Skeletal muscle cell (primary cell): ENCODE measurements at regions not wholly inside any gene's neighbourhood (a gene's known extent, or its start where the extent isn't known, plus 50 kb on each side); places are given as distances from the start of the nearest gene placed in this dataset.

Experiments
- DNase-seq: peaks from one replicate; pipeline ENCODE4 v3.0.0-alpha.2; 2010; ENCODE audit warnings: low read depth
- H3K4me3 ChIP-seq: 2 replicates; pipeline ENCODE4 v1.5.1; 2011; ENCODE audit warnings: low read depth, mild to moderate bottlenecking, control low read depth, low read length, moderate library complexity

- no peak for DNase-seq
- no peak overlapping the region for H3K4me3 ChIP-seq
Observed at GRCh38 chr7:121480058-121480457, 84.0 kb upstream of the FAM3C start.

GRCh38 chr7:121479466-121479865 lies 83.4 kb upstream of the FAM3C start:
- H3K4me3 ChIP-seq, result no peak overlapping the region
- DNase-seq, result no peak

- H3K4me3 ChIP-seq, result no peak overlapping the region
- DNase-seq, result no peak
Observed at GRCh38 chr7:121475806-121476205, 79.7 kb upstream of the FAM3C start.

GRCh38 chr7:121474301-121474673 lies 78.2 kb upstream of the FAM3C start:
- no peak for DNase-seq

GRCh38 chr7:121473645-121474300 lies 77.7 kb upstream of the FAM3C start:
- DNase-seq, result no peak
- no peak overlapping the region for H3K4me3 ChIP-seq

More at GRCh38 chr7:121474301-121474673, 78.2 kb upstream of the FAM3C start:
- H3K4me3 ChIP-seq, result no peak overlapping the region

GRCh38 chr7:121466455-121466854 lies 70.3 kb upstream of the FAM3C start:
- no peak for DNase-seq
- H3K4me3 ChIP-seq, result no peak overlapping the region

GRCh38 chr7:121459148-121459547 lies 63.0 kb upstream of the FAM3C start:
- no peak overlapping the region for H3K4me3 ChIP-seq
- no peak for DNase-seq

- DNase-seq, result no peak
- H3K4me3 ChIP-seq, result no peak overlapping the region
Observed at GRCh38 chr7:121456785-121457359, 60.8 kb upstream of the FAM3C start.

GRCh38 chr7:121456015-121456414 lies 59.9 kb upstream of the FAM3C start:
- DNase-seq, result no peak
- no peak overlapping the region for H3K4me3 ChIP-seq

- no peak for DNase-seq
Observed at GRCh38 chr7:121452389-121452788, 56.3 kb upstream of the FAM3C start.

GRCh38 chr7:121451367-121452094 lies 55.4 kb upstream of the FAM3C start:
- DNase-seq, result no peak
- no peak overlapping the region for H3K4me3 ChIP-seq

More at GRCh38 chr7:121452389-121452788, 56.3 kb upstream of the FAM3C start:
- no peak overlapping the region for H3K4me3 ChIP-seq

GRCh38 chr7:121450631-121451198 lies 54.6 kb upstream of the FAM3C start:
- no peak overlapping the region for H3K4me3 ChIP-seq
- DNase-seq, result no peak

GRCh38 chr7:121449735-121450240 lies 53.7 kb upstream of the FAM3C start:
- no peak for DNase-seq
- H3K4me3 ChIP-seq, result no peak overlapping the region

GRCh38 chr7:121449329-121449728 lies 53.2 kb upstream of the FAM3C start:
- no peak overlapping the region for H3K4me3 ChIP-seq
- no peak for DNase-seq

GRCh38 chr7:121448429-121448828 lies 52.3 kb upstream of the FAM3C start:
- no peak for DNase-seq
- H3K4me3 ChIP-seq, result no peak overlapping the region

GRCh38 chr7:121447911-121448300 lies 51.8 kb upstream of the FAM3C start:
- H3K4me3 ChIP-seq, result no peak overlapping the region
- DNase-seq, result no peak

GRCh38 chr7:121447243-121447910 lies 51.3 kb upstream of the FAM3C start:
- DNase-seq, result no peak
- H3K4me3 ChIP-seq, result no peak overlapping the region

GRCh38 chr7:121446526-121446925 lies 50.4 kb upstream of the FAM3C start:
- DNase-seq, result no peak
- no peak overlapping the region for H3K4me3 ChIP-seq
